ENCODE measurements at regions not wholly inside any gene's neighbourhood (a gene's known extent, or its start where the extent isn't known, plus 50 kb on each side); places are given as distances from the start of the nearest gene placed in this dataset.

DNA sequence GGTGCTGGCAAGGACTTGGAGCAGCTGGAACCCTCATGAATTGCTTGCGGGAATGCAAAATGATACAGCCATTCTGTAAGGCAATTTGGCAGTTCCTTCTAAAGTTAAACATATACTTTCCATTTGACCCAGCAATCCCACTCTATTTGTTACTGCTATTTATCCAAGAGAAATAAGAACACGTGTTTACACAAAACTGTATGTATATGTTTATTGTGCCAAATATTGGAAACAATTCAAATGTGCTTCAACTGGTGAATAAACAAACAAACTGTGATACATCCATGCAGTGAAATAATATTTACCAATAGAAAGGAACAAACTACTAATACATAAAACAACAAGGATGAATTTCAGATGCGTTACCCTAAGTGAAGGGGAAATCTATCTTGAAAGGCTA is 60.0 kb upstream of the NTRK3 start:
- no peak overlapping the region for H3K27ac Mint-ChIP-seq (ENCODE audit: unreplicated experiment)
- no peak overlapping the region for H3K4me3 Mint-ChIP-seq
- no peaks in the 10 kb centered on the region for H3K4me1 Mint-ChIP-seq
- no peaks in the 10 kb centered on the region for H3K36me3 Mint-ChIP-seq (ENCODE audit: low read depth)
- no peak for DNase-seq (ENCODE audit: low read depth, low spot score)
- TF ChIP-seq, protein P1, sequence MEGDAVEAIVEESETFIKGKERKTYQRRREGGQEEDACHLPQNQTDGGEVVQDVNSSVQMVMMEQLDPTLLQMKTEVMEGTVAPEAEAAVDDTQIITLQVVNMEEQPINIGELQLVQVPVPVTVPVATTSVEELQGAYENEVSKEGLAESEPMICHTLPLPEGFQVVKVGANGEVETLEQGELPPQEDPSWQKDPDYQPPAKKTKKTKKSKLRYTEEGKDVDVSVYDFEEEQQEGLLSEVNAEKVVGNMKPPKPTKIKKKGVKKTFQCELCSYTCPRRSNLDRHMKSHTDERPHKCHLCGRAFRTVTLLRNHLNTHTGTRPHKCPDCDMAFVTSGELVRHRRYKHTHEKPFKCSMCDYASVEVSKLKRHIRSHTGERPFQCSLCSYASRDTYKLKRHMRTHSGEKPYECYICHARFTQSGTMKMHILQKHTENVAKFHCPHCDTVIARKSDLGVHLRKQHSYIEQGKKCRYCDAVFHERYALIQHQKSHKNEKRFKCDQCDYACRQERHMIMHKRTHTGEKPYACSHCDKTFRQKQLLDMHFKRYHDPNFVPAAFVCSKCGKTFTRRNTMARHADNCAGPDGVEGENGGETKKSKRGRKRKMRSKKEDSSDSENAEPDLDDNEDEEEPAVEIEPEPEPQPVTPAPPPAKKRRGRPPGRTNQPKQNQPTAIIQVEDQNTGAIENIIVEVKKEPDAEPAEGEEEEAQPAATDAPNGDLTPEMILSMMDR (conservative IDR thresholded peaks at IDR 0.05) = no peak
- peaks cover 41% of the 10 kb centered on the region for H3K27me3 Mint-ChIP-seq (ENCODE audit: low read depth)
- peaks cover 7% of the 10 kb centered on the region for H3K9me3 Mint-ChIP-seq

DNA sequence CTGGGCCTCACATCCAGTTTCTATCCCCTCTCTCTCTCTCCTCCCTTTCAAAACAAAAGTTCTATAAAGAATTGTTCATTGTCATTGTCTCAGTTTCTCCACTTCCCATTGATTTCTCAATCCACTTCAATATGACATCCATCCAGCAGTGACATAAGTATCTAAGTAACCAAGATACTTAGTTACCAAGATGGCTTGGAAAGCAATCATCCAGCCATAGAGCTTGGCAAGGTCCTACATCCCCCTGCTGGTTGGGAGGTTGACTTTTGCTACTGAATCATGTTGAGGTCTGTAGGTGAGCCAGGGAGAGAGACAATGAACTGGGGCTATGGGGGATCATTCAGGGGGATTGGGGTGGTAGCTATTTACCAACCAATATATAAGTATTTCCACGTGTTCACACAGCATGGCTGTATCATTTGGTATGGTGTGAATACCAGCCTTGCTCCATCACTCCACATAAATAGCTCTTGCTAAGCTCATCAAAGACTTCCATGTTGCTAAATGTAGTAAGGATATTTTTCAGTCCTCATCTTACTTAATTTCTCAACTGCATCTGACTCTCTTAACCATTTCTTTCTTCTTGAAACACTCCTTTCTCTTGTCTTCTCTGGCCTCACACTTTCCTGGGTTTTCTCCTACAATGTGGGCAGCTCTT is 58.8 kb upstream of the NTRK3 start:
- TF ChIP-seq, protein P1 (conservative IDR thresholded peaks at IDR 0.05) = no peak
- H3K9me3 Mint-ChIP-seq = peaks cover 4% of the 10 kb centered on the region
- H3K27me3 Mint-ChIP-seq (ENCODE audit: low read depth) = peaks cover 43% of the 10 kb centered on the region
- DNase-seq (ENCODE audit: low read depth, low spot score) = no peak
- H3K27ac Mint-ChIP-seq (ENCODE audit: unreplicated experiment) = no peak overlapping the region
- no peaks in the 10 kb centered on the region for H3K4me1 Mint-ChIP-seq
- H3K36me3 Mint-ChIP-seq (ENCODE audit: low read depth) = no peaks in the 10 kb centered on the region
- H3K4me3 Mint-ChIP-seq = no peak overlapping the region

DNA sequence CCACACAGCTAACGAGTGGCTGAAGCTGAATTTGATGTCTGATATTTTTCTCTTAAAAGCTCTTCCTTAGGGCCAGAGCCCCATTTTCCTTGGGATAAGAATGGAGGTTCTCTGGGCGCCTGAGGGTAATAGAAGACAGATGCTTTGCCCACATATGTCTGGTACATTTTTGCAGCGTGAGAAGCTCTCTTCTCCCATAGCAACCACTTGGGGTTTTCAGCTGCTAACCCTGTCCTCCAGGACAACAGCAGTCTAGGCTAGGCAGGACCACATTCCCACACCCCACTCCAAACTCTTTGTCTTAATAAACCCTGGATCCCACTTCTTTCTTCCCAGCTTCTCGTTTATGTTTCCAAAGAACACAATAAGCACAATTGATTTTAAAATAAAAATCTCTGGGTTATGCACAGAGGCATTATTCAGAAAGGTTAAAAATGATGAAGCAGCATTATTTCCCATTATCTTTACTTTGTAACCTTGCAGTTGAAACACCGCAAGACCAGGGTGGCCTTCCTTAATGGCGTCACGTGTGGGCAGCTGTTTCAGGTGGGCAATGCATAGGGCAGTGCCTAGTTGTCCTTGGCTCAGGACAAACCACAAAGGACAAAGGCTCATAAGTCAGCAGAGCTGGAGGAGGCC is 56.5 kb upstream of the NTRK3 start:
- Mint-ChIP-seq H3K36me3 (ENCODE audit: low read depth) (no peaks in the 10 kb centered on the region), H3K27me3 (ENCODE audit: low read depth) (peaks cover 43% of the 10 kb centered on the region), H3K4me1 (no peaks in the 10 kb centered on the region), H3K4me3 (no peak overlapping the region), H3K9me3 (peaks cover 4% of the 10 kb centered on the region), H3K27ac (ENCODE audit: unreplicated experiment) (no peak overlapping the region)
- TF ChIP-seq, protein P1 (conservative IDR thresholded peaks at IDR 0.05) = no peak
- DNase-seq (ENCODE audit: low read depth, low spot score) = no peak

DNA sequence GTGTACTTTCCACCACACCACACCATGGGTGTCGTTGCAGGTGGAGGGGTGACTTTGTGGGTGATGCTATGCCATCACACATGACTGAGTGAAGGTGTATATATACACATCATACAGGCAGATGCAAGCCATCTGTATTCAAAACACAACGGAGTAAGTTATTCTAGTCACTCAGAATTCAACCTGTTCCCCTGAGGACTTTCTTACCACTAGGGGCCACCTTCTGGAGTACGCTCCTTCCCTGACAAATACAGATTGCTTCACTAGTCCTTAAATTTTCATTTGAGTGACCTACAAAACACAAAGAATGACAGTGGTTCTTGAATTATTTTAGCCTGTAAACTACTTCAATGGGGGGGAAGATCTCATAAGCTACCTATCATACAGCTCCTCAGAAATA is 52.8 kb upstream of the NTRK3 start:
- H3K4me1 Mint-ChIP-seq = no peaks in the 10 kb centered on the region
- H3K9me3 Mint-ChIP-seq = peaks cover 2% of the 10 kb centered on the region
- TF ChIP-seq, protein P1 (conservative IDR thresholded peaks at IDR 0.05) = no peak
- no peak for DNase-seq (ENCODE audit: low read depth, low spot score)
- H3K27me3 Mint-ChIP-seq (ENCODE audit: low read depth) = peaks cover 32% of the 10 kb centered on the region
- no peak overlapping the region for H3K4me3 Mint-ChIP-seq
- no peaks in the 10 kb centered on the region for H3K36me3 Mint-ChIP-seq (ENCODE audit: low read depth)
- no peak overlapping the region for H3K27ac Mint-ChIP-seq (ENCODE audit: unreplicated experiment)

DNA sequence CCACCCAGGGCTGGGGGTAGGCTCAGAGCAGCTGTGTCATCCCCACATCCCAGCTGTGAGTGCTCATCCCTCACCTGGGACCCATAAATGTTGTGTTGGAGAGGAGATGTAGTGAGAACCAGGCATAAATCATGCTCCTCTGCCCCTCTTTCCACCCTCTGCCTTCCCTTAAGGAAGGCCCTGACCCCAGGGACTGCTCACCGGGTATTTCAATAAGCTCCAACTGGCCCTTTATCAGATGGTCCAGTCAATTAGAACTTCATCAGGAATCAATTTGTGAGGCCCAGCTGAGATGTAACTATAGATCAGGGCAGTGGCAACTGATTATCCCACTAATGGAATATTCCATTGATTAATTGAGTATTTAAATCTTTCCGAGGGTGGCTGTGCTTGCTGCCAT is 50.8 kb upstream of the NTRK3 start:
- no peaks in the 10 kb centered on the region for H3K9me3 Mint-ChIP-seq
- no peak overlapping the region for H3K27ac Mint-ChIP-seq (ENCODE audit: unreplicated experiment)
- no peaks in the 10 kb centered on the region for H3K4me1 Mint-ChIP-seq
- no peak overlapping the region for H3K4me3 Mint-ChIP-seq
- peaks cover 18% of the 10 kb centered on the region for H3K27me3 Mint-ChIP-seq (ENCODE audit: low read depth)
- TF ChIP-seq, protein P1 (conservative IDR thresholded peaks at IDR 0.05) = no peak
- DNase-seq (ENCODE audit: low read depth, low spot score) = no peak
- H3K36me3 Mint-ChIP-seq (ENCODE audit: low read depth) = no peaks in the 10 kb centered on the region

Measured in neural crest cell (in vitro differentiated cells).